ENCODE measurements at regions not wholly inside any gene's neighbourhood (a gene's known extent, or its start where the extent isn't known, plus 50 kb on each side); places are given as distances from the start of the nearest gene placed in this dataset.
A peak's percentile ranks its signal among the peaks of the same experiment; 100 is the strongest.

DNA sequence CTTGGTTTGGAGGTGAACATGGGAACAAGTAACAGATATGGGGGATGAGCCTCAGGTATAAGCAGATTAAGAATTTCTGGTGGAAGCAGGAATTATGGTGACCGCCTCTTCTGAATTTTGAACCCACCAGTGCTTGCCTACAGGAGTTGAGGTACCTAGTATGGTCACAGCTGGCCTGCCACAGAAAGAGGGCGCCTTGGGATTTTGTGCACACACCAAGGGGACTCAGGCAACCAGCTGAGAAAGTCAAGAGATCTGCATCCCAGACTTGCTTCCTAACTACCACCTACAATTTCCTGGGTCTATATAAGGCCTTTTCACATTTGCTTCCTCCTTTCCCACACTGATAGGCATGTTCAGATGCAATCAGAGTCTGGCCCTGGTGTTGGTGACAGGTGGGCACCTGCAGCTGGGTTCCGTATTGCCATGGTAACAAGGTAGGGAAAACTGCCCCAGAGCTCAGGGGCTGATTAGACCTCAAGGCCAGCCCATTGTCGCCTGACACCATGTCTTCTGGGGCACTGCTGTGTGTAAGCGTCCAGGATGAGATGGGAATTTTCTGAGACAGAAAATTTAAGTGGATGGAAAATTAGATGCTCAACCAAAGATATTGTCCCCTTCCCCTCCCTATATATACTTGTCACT, 75.9 kb upstream of the RASGRF1 start:
- TF ChIP-seq CTCF (conservative IDR thresholded peaks at IDR 0.05; ENCODE audit: low read depth in 2 of 2): peak in 1 of 2 experiments; percentile 23; a peak in 1 of 4 replicates
- TF ChIP-seq EZH2phosphoT487 (IDR thresholded peaks at IDR 0.05; ENCODE audit: unreplicated experiment): no peak
- TF ChIP-seq JUNB (IDR thresholded peaks at IDR 0.05; ENCODE audit: unreplicated experiment): no peak
- TF ChIP-seq CREB1 (CRISPR knock-in tag; IDR thresholded peaks at IDR 0.05; ENCODE audit: low read depth): no peak
- TF ChIP-seq ZNF331 (CRISPR knock-in tag; IDR thresholded peaks at IDR 0.05; ENCODE audit: low read depth): no peak
- TF ChIP-seq, protein P1, sequence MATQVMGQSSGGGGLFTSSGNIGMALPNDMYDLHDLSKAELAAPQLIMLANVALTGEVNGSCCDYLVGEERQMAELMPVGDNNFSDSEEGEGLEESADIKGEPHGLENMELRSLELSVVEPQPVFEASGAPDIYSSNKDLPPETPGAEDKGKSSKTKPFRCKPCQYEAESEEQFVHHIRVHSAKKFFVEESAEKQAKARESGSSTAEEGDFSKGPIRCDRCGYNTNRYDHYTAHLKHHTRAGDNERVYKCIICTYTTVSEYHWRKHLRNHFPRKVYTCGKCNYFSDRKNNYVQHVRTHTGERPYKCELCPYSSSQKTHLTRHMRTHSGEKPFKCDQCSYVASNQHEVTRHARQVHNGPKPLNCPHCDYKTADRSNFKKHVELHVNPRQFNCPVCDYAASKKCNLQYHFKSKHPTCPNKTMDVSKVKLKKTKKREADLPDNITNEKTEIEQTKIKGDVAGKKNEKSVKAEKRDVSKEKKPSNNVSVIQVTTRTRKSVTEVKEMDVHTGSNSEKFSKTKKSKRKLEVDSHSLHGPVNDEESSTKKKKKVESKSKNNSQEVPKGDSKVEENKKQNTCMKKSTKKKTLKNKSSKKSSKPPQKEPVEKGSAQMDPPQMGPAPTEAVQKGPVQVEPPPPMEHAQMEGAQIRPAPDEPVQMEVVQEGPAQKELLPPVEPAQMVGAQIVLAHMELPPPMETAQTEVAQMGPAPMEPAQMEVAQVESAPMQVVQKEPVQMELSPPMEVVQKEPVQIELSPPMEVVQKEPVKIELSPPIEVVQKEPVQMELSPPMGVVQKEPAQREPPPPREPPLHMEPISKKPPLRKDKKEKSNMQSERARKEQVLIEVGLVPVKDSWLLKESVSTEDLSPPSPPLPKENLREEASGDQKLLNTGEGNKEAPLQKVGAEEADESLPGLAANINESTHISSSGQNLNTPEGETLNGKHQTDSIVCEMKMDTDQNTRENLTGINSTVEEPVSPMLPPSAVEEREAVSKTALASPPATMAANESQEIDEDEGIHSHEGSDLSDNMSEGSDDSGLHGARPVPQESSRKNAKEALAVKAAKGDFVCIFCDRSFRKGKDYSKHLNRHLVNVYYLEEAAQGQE (IDR thresholded peaks at IDR 0.05; ENCODE audit: unreplicated experiment): no peak
- TF ChIP-seq POLR2AphosphoS5 (IDR thresholded peaks at IDR 0.05; ENCODE audit: low read depth): no peak
- TF ChIP-seq EZH2 (IDR thresholded peaks at IDR 0.05; ENCODE audit: low read depth, unreplicated experiment): no peak
- TF ChIP-seq NANOG (IDR thresholded peaks at IDR 0.05; ENCODE audit: borderline replicate concordance): no peak
- no peak for TF ChIP-seq STAT1 (IDR thresholded peaks at IDR 0.05; ENCODE audit: unreplicated experiment)
